GM19463 (cell line): ENCODE measurements at regions not wholly inside any gene's neighbourhood (a gene's known extent, or its start where the extent isn't known, plus 50 kb on each side); places are given as distances from the start of the nearest gene placed in this dataset.
"Not testable (repeated sequence)": the region's sequence is repeated elsewhere in the genome, so short reads cannot be mapped to it uniquely, and the experiment has no call there.

ENCODE experiments used
- ATAC-seq: cut with Tn5 transposase; IDR thresholded peaks from one replicate; pipeline ENCODE4 v1.9.1; 2021; ENCODE audit warnings: mild to moderate bottlenecking, moderate library complexity; ENCODE audit not compliant: unreplicated experiment

DNA sequence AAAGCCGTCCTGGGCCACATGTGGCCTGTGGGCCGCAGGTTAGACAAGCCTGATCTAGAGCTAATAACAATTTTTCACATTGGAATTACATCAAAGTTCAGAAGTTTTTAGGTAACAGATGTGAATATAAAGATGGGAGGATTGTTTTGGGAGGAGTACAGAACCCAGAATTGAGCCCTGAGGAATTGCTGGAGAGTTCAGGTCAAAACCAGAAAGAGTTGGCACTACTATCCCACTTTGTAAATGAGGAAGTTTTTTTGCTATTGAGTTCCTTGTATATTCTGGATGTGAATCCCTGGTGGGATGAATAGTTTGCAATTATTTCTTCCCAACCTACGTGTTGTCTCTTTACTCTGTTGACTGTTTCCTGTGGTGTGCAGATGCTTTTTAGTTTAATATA is 109.5 kb upstream of the LIPC start:
- no peak for ATAC-seq

DNA sequence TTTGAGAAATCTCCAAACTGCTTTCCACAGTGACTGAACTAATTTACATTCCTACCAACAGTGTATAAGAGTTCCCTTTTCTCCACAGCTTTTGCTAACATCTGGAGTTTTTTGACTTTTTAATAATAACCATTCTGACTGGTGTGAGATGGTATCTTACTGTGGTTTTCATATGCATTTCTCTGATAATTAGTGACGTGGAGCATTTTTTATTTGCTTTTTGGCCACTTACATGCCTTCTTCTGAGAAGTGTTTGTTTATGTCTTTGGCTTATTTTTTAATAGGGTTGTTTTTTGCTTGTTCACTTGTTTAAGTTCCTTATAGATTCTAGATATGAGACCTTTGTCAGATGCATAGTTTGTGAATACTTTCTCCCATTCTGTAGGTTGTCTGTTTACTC is 108.5 kb upstream of the LIPC start:
- not testable (repeated sequence) for ATAC-seq

- no peak for ATAC-seq
Measured at GRCh38 chr15:58324533-58324932, 107.3 kb upstream of the LIPC start.

DNA sequence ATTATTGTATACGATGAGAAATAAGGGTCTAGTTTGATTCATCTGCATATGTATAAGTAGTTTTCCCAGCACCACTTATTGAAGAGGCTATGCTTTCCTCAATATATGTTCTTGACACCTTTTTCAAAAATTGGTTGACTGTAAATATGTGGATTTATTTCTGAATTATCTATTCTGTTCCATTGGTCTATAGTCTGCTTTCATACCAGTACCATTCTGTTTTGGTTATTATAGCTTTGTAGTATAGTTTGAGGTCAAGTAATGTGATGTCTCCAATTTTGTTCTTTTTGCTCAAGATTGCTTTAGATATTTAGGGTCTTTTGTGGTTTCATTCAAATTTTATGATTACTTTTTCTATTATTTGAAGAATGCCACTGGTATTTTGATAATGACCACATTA is 103.8 kb upstream of the LIPC start:
- no peak for ATAC-seq

DNA sequence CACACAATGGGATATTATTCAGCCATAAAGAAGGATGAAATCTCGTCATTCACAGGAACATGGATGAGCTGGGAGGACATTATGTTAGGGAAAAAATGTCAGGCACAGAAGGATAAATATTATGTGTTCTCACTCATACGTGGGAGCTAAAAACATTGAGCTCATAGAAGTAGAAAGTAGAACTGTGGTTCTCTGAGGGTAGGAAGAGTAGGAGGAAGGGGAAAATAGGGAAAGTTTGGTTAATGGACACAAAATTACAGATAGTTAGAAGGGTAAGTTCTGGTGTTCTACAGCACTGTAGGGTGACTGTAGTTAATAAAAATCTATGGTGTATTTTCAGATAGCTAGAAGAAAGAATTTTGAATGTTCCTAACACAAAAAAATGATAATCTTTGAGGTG is 102.6 kb upstream of the LIPC start:
- ATAC-seq, result no peak

DNA sequence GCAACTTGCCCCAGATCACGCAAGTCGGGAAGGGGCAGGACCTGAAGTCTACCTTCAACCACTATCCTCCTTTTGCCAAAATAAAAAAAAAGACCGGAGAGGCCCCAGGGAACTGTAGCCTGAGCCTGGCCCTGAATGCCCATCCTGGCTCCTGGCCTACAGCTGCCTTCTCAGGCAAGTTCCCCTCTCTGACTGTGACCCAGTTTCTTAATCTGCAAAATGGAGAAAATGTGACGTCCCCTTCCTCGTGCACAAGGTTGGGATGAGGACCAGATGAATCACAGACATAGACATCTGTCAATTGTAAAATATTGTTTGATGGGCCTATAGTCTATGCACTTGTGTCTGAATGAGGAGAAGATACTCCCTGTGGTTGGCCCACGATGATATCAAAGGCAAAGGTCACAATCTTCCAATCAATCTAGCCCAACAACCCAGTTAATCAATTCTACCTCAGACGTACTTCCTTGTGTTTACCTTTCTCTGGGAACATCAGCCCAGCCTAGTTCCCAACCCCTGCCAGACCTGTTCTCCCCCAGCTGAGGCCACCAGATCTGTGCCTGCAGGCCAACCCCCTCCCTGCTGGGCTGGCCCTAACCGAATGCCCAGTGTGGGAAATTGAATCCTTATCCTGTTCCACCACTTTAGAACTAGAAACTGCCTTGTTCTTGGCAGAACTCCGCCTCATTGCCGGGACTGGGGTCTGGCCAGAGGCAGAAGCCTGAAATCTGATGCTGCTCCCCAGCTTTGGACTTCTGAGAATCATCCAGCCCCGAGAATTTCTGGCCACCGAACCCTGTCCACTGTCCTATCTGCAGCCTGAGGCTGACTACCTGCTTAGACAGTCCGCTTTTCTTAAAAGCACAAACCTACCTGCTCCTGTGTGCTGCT is 101.8 kb upstream of the LIPC start:
- no peak for ATAC-seq

DNA sequence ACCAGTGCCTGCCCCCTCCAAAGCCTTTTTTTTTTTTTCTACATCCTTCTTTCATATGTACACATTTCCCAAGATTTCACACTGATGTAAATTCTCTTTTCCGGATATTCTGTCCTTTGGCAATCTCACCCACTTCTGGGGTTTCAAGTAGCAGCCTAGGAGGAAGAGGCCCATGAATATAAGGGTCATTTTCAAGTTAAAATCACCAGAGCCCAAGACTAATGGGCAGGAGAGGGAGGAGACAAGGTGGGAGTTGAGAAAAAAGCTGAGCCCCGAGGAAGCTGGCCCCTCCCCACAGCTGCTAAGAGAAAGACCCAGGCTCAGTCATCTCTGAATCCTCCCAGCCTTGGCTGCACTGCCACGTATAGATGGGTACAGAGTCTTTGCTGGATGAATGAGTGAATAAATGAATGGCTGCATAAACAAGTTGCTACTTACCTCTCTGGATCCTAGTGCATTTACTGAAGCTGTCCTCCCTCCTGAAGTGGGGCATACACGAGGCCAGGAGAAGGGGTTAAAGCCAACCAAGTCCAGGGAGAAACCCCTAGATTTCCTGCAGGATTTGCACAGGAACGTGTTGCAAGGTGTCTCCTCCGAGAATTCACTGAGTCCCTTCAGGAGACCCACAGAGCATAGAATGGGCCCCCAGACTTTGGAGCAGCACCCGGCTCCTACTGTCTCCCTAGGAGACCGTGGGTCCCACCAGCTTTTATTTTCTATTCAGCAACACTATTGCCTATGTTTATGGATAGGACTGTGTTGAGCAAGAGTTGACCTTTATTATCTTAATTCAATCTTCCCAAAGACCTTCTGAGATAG is 100.8 kb upstream of the LIPC start:
- no peak for ATAC-seq

GRCh38 chr15:58331560-58331912 is 100.3 kb upstream of the LIPC start:
- no peak for ATAC-seq

DNA sequence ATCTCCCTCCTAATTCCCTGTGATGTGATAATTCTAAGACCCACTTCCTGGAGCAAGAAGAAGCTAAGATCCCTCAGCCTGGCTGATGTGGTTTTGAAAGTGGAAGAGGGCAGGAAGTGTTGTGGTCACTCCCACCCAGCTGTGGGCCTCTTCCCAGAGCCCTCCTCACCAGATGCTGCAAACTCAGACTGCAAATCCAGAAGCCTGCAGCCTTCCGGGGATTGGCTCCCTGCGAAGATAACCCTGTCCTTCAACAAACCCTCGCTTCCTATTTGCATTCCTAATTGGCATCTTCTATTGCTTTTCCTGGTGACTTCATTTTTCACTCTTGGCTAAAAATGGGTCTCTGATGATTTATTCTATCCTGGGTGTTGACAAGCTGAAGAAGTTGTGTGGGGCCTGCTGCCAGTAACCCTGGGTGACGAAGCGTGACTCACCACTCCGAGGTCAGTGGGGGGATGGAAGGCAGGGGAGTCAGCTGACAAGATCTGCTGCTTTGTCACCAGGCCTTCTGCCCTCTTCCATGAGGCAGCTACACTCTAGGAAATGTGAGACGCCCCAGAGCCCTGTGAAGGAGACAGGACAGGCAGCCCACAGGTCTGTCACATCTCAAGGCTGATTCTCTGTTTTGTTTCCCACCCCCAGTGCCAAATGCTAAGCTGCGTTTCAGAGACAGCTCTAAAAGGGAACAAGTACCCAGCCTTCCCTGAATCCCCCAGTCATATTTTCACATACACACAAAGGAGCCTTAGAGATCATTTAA is 99.7 kb upstream of the LIPC start:
- ATAC-seq, result peak; percentile 82

DNA sequence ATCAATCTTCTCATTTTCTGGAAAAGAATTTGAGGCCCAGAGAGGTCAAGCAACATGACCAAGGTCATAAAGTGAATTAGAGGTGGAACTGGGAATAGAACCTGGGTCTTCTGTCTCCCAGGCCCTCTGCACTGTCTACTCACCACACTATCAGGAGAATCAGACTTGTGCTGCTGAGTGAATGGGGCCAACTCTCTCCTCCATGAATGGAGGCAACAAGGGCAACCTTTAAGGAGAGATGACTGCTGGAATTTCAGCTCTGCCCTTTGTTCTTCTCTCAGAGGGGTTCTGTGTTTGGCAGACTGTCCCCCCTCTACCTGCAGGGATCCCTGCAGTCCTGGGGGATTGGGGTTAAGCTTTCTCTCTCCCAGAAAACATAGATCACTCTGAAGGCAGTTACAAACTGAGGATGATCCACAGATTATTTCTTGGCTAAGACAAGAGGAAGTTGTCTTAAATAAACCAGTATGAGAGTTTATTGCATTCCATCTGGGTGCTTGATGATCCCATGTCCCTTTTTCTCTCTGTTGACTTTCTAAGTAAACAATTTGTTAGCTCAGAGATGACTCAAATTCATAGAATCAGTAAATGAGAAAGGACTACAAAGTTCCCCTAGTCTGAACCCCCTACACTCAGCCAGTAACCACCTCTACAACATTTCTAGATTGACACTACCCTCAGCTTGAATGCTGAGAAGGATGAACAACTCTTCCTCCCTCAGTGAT is 99.0 kb upstream of the LIPC start:
- ATAC-seq, result no peak

- ATAC-seq, result no peak
Measured at GRCh38 chr15:58334803-58335202, 97.0 kb upstream of the LIPC start.

- no peak for ATAC-seq
Measured at GRCh38 chr15:58336161-58336560, 95.6 kb upstream of the LIPC start.

- no peak for ATAC-seq
Measured at GRCh38 chr15:58340176-58340575, 91.6 kb upstream of the LIPC start.

DNA sequence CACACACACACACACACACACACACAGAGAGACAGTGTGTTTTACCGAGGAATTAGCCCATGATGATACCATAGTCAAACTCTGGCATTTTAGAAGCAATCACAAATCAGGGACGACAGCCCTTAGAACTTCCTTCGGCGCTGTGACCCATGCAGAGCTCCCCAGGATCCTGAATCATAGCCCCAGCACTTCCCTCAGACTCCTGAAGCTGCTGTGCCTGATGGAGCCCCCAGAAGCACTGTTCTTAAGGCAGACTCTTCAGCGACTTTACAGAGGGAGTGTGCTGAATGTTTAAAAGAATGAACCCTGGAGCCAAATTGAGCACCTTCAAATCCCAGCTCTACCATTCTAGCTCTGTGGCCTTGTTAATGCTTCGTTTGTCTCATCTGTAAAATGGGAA is 89.3 kb upstream of the LIPC start:
- ATAC-seq, result no peak

DNA sequence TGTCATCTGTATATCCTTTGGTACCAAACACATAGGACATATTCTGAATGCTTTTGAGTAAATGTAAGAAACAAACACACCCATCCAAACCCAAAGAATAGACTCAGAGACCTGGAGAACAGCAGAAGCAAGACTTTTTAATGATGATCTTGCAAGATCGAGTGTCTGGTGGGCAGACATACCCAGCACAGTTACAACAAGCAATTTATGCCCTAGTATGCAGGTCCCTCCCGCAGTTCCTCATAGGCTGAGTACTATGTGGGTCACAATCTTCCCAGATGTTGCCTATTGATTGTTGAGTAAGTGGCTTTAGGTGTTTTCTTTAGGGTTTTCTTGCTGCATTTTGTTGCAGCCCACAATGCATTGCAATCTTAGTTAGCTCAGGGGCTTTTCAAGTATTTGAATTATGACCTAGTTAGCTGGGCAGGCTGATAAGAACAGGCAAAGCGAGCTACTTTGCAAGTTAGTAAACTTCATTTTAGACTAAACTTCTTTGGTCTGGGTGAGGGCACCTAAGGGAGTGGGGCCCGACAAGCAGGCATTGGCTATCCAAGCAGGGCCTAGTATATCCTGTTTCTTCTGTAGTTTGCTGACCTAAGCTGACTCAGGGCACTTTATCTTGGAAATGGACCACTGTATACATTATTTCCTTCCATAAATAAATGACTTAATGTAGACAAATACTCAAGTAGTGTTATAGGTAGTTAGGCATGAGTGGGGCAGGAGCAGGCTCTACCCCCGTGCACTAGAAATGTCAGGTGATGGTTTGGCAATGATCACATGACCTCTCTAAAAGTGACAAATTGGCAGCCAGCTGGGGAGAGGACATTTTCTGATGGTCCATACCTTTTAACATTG is 87.3 kb upstream of the LIPC start:
- ATAC-seq, result no peak

GRCh38 chr15:58346361-58346760 is 85.4 kb upstream of the LIPC start:
- no peak for ATAC-seq

- ATAC-seq, result no peak
Measured at GRCh38 chr15:58348095-58348812, 83.5 kb upstream of the LIPC start.

DNA sequence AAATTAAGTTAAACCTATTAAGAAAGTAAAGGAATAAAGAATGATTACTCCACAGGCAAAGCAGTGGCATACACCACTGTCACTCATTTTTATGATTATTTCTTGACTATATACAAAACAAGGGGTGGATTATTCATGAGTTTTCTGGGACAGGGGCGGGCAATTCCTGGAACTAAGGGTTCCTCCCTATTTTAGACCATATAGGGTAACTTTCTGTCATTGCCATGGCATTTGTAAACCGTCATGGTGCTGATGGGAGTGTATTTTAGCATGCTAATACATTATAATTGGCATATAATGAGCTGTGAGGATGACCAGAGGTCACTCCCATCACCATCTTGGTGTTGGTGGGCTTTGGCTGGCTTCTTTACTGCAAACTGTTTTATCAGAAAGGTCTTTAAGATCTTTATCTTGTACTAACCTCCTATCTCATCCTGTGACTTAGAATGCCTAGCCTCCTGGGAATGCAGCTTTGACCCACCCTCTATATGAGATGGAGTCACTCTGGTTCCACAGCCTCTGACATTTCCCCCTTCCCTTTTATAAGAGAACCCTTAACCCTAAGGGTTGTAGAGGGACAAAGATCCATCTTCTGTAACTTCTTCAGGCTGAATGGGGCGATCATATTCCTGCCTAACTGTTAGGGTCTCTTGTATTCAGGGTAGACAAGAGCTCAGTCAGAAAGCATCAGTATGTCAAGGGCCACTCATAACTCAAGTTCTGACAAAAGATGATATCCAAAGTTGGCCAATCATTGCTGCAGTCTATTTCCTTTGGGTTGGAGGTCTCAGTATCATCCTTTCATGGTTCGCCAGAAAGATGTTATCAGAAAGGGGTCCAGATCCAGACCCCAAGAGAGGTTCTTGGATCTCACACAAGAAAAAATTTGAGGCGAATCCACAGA is 79.5 kb upstream of the LIPC start:
- ATAC-seq, result no peak
